LHCN-M2 (cell line): ENCODE measurements at regions not wholly inside any gene's neighbourhood (a gene's known extent, or its start where the extent isn't known, plus 50 kb on each side); places are given as distances from the start of the nearest gene placed in this dataset.
A peak's percentile ranks its signal among the peaks of the same experiment; 100 is the strongest.
"Not testable (repeated sequence)": the region's sequence is repeated elsewhere in the genome, so short reads cannot be mapped to it uniquely, and the experiment has no call there.

Source experiments
- DNase-seq: peaks from one replicate; pipeline ENCODE4 v3.0.0-alpha.2; 2012; ENCODE audit warnings: low read depth

DNA sequence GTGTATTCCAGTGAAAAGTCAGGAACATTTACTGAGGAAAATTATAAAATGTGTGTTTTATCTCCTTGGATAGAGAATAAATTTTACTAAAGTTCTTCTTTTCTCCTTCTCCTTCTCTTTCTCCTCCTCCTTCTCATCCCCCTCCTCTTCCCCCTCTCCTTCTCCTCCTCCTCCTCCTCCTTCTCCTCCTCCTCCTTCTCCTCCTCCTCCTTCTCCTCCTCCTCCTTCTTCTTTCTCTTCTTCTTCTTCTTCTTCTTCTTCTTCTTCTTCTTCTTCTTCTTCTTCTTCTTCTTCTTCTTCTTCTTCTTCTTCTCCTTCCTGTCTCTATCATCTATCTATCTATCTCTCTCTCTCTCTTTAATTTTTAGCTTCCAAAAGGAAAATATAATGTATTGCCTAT is 337.1 kb upstream of the MAF start:
- not testable (repeated sequence) for DNase-seq

GRCh38 chr16:79933603-79934002 is 333.1 kb upstream of the MAF start:
- no peak for DNase-seq

- DNase-seq, result peak; percentile 16
Measured at GRCh38 chr16:79932572-79932971, 332.0 kb upstream of the MAF start.

- no peak for DNase-seq
Measured at GRCh38 chr16:79931721-79932120, 331.2 kb upstream of the MAF start.

GRCh38 chr16:79929260-79929965 is 328.9 kb upstream of the MAF start:
- DNase-seq, result no peak

- DNase-seq, result no peak
Measured at GRCh38 chr16:79928142-79928873, 327.8 kb upstream of the MAF start.

- DNase-seq, result no peak
Measured at GRCh38 chr16:79926451-79927205, 326.1 kb upstream of the MAF start.

- no peak for DNase-seq
Measured at GRCh38 chr16:79923431-79923830, 322.9 kb upstream of the MAF start.

DNA sequence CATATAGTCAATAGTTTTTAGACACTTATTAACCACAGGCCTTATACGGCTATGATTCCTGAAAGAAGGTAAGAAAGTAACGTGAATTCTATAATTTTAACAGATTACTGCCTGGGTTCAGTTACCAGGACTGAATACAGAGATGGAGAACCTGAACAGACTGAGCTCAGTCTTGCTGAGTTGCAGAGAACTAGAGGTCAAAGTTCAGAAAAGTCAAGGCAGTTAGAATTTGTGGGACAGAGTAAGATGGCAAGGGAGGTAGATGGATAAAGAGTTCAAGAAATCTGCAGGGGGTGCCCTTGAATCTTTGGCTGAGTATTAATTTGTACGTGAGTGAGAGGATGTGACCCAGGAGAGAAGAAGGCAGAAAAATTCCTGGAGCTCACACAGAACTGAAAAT is 320.1 kb upstream of the MAF start:
- DNase-seq, result no peak

GRCh38 chr16:79918916-79919315 is 318.4 kb upstream of the MAF start:
- DNase-seq, result no peak

- no peak for DNase-seq
Measured at GRCh38 chr16:79915761-79916160, 315.2 kb upstream of the MAF start.

GRCh38 chr16:79914961-79915720 is 314.6 kb upstream of the MAF start:
- no peak for DNase-seq

DNA sequence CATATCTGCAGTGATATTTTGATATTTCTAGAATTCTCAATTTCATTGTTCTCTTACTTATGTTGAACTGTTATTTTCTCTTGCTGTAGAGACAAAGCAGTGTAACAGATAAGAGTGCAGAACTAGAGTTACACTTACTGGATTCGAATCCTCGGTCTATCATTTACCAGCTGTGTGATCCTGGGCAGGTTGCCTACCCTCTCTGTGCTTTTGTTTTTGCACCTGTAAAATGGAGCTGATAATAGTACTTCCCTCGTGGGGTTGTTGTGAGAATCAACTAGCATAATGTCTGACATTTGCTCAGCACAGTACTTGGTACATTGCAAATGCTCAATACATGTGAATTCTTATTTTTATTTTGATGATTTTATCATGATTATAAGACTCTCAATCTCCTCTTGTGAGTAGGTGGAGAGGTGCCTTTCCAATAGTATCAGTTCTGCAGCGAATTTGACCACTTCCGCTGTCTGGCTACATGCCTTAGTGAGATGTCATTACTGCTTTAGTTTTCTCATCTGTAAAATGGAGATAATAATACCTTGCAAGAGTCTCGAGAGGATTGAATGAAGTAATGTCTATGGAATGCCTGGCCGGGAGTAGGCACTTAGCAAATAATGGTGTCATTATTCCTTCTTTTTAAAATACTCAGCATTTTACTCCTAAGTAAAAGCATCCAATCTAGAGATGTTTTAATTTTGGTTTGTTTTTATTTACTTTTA is 312.2 kb upstream of the MAF start:
- DNase-seq, result peak; percentile 1

- DNase-seq, result no peak
Measured at GRCh38 chr16:79911660-79912059, 311.1 kb upstream of the MAF start.

GRCh38 chr16:79909571-79909970 is 309.0 kb upstream of the MAF start:
- DNase-seq, result no peak

GRCh38 chr16:79903471-79903870 is 302.9 kb upstream of the MAF start:
- DNase-seq, result no peak

DNA sequence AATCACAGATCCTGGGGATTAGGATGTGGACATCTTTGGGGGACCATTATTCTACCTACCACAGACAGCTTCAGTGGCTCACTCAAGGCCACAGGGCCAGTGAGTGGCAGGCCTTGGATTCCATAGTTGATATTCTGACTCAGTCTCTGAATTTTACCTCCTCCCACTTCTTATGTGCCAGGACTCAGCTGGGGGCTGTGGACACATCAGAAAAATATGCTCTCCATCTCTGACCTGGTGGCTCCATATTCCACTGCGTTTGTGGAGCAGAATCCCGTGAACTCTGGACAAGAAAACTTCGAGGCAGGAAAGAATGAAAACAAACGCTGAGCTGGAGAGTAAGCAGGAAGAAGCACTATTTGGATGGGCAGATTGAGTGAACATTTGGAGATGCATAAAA is 301.8 kb upstream of the MAF start:
- no peak for DNase-seq

DNA sequence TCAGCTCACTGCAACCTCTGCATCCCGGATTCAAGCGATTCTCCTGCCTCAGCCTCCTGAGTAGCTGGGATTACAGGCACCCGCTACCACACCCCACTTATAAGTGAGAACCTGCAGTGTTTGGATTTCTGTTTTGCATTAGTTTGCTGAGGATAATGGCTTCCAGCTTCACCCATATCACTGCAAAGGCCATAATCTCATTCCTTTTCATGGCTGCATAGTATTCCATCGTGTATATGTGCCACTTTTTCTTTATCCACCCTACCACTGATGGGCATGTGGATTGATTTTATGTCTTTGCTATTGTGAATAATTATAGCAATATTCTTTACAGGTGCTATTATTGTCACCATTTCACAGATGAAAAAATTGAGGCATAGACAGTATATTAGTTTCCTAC is 301.0 kb upstream of the MAF start:
- DNase-seq, result no peak

DNA sequence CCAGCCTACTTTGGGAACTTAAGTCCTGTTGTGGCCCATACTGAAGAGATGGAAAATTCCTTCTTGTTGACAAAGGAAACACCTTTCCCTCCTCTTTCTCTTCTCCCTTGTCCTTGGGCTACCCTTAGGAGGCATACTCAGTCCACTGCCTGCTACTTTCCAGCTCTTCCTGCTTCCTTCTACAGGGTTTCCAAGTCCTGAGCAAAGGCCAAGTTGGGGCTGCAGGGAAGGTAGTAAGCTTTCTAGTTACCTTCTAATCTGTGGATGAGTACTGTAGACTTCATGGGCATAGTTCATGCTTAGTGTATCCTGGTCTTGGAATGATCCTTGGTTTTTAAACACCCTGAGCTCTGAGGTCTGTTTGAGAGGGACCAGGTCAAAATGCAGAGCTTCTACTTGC is 299.2 kb upstream of the MAF start:
- DNase-seq, result no peak

- no peak for DNase-seq
Measured at GRCh38 chr16:79899316-79899715, 298.8 kb upstream of the MAF start.

DNA sequence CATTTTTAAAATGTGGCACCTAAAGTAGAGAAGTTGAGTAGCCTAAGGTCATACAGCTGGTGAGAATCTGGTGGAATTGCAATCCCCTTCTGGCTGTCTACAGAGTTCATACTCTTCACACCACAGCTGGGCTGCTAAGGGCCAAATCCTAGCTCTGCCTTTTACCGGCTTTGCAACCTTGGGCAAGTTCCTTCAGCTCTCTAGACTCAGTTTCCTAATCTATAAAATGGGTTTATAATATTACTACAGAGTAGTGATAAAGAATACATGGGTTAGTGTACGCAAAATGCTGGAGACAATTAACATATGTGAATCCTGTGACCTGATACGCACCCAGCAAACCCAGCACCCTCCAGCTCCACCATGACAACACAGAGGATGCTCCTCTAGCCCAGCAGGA is 298.2 kb upstream of the MAF start:
- no peak for DNase-seq
